ENCODE measurements at regions not wholly inside any gene's neighbourhood (a gene's known extent, or its start where the extent isn't known, plus 50 kb on each side); places are given as distances from the start of the nearest gene placed in this dataset.
"Not testable (repeated sequence)": the region's sequence is repeated elsewhere in the genome, so short reads cannot be mapped to it uniquely, and the experiment has no call there.

DNA sequence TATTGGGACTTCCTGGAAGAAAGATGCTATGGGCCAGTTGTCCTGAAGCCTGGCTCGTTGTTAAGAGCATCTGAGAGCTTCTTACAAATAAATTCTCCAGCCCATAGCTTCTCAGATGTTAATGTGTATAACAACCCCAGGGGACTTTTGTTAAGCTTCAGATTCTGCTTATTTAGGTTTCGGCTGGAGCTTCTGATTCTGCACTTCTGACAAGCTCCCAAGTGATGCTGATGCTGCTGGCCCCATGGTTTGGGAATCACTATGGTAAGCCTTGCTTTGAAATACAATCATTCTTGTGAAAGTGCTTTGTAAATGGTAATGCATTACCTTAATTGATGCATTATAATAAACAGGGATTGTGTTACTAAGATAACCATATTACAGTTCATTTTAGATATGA lies 281.8 kb upstream of the PLD5 start:
- H3K27me3 ChIP-seq: no peaks in the 10 kb centered on the region
- no peaks in the 10 kb centered on the region for H3K36me3 ChIP-seq
- no peak for DNase-seq
- H3K27ac ChIP-seq: no peak overlapping the region
- no peaks in the 10 kb centered on the region for H3K9me3 ChIP-seq
- H3K4me3 ChIP-seq: no peak overlapping the region
- H3K4me1 ChIP-seq: no peaks in the 10 kb centered on the region
- no peak for TF ChIP-seq POLR2A (IDR thresholded peaks at IDR 0.05)
- TF ChIP-seq, protein P1, sequence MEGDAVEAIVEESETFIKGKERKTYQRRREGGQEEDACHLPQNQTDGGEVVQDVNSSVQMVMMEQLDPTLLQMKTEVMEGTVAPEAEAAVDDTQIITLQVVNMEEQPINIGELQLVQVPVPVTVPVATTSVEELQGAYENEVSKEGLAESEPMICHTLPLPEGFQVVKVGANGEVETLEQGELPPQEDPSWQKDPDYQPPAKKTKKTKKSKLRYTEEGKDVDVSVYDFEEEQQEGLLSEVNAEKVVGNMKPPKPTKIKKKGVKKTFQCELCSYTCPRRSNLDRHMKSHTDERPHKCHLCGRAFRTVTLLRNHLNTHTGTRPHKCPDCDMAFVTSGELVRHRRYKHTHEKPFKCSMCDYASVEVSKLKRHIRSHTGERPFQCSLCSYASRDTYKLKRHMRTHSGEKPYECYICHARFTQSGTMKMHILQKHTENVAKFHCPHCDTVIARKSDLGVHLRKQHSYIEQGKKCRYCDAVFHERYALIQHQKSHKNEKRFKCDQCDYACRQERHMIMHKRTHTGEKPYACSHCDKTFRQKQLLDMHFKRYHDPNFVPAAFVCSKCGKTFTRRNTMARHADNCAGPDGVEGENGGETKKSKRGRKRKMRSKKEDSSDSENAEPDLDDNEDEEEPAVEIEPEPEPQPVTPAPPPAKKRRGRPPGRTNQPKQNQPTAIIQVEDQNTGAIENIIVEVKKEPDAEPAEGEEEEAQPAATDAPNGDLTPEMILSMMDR (IDR thresholded peaks at IDR 0.05): no peak

DNA sequence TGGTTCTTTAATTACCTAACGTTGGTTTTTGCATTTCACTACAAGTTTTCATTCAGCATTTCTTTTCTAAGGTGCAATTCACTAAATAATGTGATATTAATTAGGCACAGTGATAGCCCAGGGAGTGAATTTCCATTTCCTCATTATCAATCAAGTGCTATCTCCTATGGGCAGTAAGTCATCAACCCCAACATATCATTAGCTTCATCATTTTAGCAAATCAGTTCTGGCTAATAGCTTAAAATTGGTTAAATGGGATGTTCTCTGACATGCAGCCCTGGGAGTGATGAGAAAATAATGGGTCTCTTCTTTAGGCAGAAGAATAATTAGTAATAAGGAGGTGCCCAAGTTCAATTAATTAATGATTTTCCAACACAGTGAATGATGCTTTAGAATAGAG lies 280.9 kb upstream of the PLD5 start:
- H3K27ac ChIP-seq, H3K27me3 ChIP-seq, H3K4me1 ChIP-seq, H3K36me3 ChIP-seq, DNase-seq, H3K9me3 ChIP-seq, H3K4me3 ChIP-seq: not testable (repeated sequence)

DNA sequence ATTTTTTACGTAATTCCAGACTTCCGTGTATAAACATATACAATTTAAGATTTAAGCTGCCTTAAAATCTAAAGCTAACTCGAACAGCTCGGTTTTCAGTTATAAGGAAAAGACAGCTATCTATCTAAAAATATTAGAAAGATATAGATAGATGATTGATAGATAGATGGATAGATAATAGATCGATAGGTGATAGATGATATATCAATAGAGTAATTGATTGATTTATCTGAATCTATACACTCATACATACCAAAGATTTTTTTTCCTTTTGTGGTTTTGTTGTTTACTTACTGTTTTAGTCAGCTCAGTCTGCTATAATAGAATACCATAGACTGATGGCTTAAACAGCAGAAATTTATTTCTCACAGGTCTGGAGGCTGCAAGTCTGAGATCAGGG lies 278.5 kb upstream of the PLD5 start:
- no peaks in the 10 kb centered on the region for H3K27me3 ChIP-seq
- no peak for TF ChIP-seq POLR2A (IDR thresholded peaks at IDR 0.05)
- TF ChIP-seq, protein P1 (IDR thresholded peaks at IDR 0.05): no peak
- no peak overlapping the region for H3K4me3 ChIP-seq
- DNase-seq: no peak
- H3K9me3 ChIP-seq: peaks cover 0 to 4% (median 0%) of the 10 kb centered on the region in 4 donors
- H3K4me1 ChIP-seq: no peaks in the 10 kb centered on the region
- H3K36me3 ChIP-seq: no peaks in the 10 kb centered on the region
- H3K27ac ChIP-seq: no peak overlapping the region

DNA sequence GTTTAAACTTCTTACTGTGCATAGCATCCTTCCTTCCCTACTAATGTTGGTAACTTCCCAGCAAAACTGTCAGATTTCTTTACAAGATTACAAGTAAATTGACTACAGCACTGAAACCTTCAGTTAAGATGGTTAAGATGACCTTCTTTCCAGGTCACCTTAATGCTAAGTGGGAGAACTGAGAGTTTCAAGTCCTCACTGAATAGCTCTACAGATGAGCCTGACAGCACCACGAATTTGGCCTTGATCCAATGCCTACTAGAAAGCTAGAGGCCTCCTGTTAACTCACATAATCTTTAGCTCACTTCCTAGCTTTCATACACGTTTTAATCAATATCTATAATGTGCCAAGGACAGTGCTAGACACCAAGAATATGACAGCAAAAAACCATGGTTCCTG lies 276.0 kb upstream of the PLD5 start:
- H3K36me3 ChIP-seq: no peaks in the 10 kb centered on the region

DNA sequence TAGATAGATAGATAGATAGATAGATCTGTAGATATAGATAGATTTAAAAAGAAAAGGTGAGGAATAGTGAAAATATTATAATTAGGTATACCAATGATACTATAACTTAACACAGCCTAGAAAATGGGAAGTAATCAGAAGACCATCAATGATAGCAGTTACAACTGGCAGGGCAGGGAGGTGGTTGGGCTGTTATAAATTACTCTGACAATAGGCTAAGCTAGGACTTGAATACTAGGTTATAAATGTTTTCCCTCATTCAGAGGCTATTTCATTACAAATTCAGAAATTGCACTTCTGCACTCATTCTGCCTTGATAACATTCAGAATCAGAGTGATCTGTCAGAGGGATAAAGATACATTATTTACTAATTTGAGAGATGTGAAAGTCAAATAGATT lies 273.4 kb upstream of the PLD5 start:
- Histone ChIP-seq H3K4me3 (no peak overlapping the region), H3K27ac (no peak overlapping the region), H3K4me1 (no peaks in the 10 kb centered on the region), H3K9me3 (peaks cover 0 to 8% (median 0%) of the 10 kb centered on the region in 4 donors), H3K36me3 (no peaks in the 10 kb centered on the region), H3K27me3 (no peaks in the 10 kb centered on the region)
- TF ChIP-seq POLR2A (IDR thresholded peaks at IDR 0.05): no peak
- TF ChIP-seq, protein P1 (IDR thresholded peaks at IDR 0.05): no peak
- no peak for DNase-seq

More for the DNA sequence above, 276.0 kb upstream of the PLD5 start:
- Histone ChIP-seq H3K4me1 (no peaks in the 10 kb centered on the region), H3K27ac (no peak overlapping the region), H3K27me3 (no peaks in the 10 kb centered on the region), H3K4me3 (no peak overlapping the region), H3K9me3 (peaks cover 0 to 8% (median 0%) of the 10 kb centered on the region in 4 donors)
- TF ChIP-seq, protein P1 (IDR thresholded peaks at IDR 0.05): no peak
- no peak for TF ChIP-seq POLR2A (IDR thresholded peaks at IDR 0.05)
- no peak for DNase-seq

DNA sequence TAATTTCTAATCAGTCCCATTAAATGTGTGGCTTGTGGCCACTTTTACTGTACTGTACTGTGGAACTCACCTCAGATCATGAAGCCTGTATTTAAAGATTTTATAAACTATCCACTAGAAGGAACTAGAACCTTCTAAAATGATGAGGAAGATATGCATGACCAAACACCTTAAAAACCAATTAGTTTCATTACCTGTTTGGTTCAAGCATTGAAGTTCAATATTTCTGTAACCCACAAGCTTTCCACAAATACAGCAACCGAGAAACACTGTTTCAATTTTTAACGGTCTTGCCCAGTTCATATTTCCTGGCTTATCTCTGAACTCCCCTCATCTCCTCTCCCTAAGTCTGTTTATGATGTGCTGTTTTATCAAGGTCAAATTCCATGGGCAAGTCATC lies 264.3 kb upstream of the PLD5 start:
- no peaks in the 10 kb centered on the region for H3K27me3 ChIP-seq
- DNase-seq: no peak
- H3K4me3 ChIP-seq: no peak overlapping the region
- H3K4me1 ChIP-seq: no peaks in the 10 kb centered on the region
- H3K36me3 ChIP-seq: no peaks in the 10 kb centered on the region
- peak overlapping the region in 1 of 4 donors; percentile 14 for H3K27ac ChIP-seq
- TF ChIP-seq POLR2A (IDR thresholded peaks at IDR 0.05): no peak
- TF ChIP-seq, protein P1 (IDR thresholded peaks at IDR 0.05): no peak
- H3K9me3 ChIP-seq: no peaks in the 10 kb centered on the region

All from Peyer's patch (tissue), 4 donors.